Kidney glomerular epithelial cell (primary cell): ENCODE measurements at regions not wholly inside any gene's neighbourhood (a gene's known extent, or its start where the extent isn't known, plus 50 kb on each side); places are given as distances from the start of the nearest gene placed in this dataset.
"Not testable (repeated sequence)": the region's sequence is repeated elsewhere in the genome, so short reads cannot be mapped to it uniquely, and the experiment has no call there.

Experiments used
- DNase-seq: peaks from one replicate; lab custom pipeline; 2025; lab: John Stamatoyannopoulos, UW

DNA sequence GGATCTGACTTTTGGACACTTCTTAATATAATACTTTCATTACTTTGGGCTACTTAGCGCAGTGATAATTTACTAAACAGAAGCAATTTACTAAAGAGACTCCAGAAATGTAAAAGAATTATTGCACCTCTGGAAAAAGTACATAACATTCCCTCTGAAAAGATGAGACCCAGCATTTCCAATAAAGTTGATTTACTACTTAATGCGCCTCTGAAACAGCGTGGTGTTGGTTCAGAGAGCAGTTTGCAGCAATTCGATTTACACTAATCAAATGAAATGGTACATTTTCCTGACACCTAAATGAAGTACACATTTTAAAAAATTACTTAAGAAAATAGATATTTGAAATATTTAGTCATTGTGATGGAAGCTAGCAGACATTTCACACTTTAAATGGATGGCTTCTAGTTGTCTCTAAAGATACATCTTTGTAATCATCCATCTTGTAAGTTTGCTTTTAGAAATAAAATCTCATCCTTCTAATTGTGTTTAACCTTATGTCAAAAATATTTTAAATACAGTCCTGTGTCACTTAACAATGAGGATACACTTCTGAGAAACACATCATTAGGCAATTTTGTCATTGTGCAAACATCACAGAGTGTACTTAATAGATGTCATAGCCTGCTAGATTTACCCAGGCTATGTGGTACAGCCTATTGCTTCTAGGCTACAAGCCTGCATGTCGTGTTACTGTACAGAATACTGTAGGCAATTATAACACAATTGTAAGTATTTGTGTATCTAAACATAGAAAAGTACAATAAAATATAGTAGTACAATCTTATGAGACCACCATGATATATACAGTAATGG lies 284.6 kb upstream of the UBE2E3 start:
- DNase-seq: no peak

- no peak for DNase-seq
Observed at GRCh38 chr2:180694445-180695421, 285.7 kb upstream of the UBE2E3 start.

- DNase-seq: no peak
Observed at GRCh38 chr2:180692322-180692721, 288.1 kb upstream of the UBE2E3 start.

- DNase-seq: not testable (repeated sequence)
Observed at GRCh38 chr2:180691855-180692223, 288.6 kb upstream of the UBE2E3 start.

DNA sequence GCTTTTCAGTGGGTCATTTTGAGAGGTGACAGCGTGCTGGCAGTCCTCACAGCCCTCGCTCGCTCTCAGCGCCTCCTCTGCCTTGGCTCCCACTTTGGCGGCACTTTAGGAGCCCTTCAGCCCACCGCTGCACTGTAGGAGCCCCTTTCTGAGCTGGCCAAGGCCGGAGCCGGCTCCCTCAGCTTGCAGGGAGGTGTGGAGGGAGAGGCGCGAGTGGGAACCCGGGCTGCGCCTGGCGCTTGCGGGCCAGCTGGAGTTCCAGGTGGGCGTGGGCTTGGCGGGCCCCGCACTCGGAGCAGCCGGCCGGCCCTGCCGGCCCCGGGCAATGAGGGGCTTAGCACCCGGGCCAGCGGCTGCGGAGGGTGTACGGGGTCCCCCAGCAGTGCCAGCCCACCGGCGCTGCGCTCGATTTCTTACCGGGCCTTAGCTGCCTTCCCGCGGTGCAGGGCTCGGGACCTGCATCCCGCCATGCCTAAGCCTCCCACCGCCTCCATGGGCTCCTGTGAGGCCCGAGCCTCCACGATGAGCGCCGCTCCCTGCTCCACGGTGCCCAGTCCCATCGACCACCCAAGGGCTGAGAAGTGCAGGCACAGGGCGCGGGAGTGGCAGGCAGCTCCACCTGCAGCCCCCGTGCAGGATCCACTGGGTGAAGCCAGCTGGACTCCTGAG lies 289.1 kb upstream of the UBE2E3 start:
- not testable (repeated sequence) for DNase-seq

GRCh38 chr2:180690611-180691010 lies 289.8 kb upstream of the UBE2E3 start:
- no peak for DNase-seq

GRCh38 chr2:180682871-180683270 lies 297.5 kb upstream of the UBE2E3 start:
- DNase-seq: no peak

GRCh38 chr2:180679693-180680092 lies 300.7 kb upstream of the UBE2E3 start:
- no peak for DNase-seq

DNA sequence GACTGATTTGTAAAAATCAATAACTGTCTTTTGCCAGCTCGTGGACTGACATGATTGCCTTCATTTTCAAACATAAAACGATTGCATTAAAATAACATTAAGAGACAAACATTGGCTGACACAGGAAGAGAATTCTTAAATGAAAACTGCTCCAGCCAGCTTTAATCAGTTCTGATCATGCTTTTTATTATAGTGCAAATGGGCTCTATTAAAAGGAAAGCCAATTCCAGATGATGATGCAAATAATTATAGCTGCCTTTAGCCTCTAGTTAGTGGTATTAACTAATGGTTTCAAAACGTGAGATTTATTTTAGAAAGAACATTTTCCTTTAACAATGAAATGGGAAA lies 301.8 kb upstream of the UBE2E3 start:
- DNase-seq: no peak

DNA sequence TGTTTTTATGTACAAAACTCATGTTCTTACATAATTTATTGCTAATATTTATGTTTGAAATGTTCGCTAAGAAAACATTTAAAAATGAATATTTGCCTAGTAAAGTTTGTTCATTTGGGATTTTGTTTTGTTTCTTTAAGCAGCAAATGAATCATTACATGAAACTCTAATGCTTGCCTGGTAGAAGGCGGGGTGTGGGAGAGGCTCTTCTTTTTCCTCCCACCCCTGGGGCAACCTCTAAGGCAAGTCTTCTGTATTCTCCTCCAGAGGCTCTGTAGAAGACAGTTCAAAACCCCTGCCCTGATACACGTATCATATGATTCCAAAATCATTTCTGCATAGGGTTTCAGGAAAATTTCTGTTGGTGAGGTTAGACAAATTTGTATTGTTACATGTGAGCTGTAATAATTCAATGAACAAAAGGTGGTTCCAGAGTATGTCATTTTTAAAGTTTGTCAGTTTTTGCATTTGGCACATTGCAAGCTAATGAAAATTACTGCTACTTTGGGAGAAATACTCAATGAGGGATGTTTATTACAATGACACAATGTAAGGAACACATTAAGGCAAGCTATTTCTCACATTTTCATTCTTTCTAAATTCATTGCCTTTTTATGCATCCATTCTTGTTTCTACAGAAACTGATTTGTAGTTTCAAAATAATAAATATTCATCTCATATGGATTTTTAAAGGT lies 302.3 kb upstream of the UBE2E3 start:
- no peak for DNase-seq

DNA sequence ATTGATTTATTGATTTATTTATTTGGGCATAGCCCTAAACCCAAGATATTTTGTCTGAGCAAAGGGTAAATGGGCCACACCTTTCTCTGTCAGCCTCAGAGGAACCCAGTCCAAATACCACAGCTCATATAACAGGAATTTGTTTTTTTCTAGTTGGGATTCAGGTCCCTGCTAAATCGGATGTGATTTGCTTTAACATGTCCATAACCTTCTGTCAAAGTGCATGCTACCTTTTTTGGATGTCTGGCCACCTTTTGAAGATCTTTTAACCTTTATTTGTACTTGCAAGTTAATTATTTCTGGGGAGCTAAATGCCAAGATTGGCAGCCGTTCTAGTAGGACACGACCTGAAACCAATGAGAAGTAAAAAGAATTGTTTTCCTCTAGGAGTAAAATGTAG lies 303.2 kb upstream of the UBE2E3 start:
- DNase-seq: no peak

GRCh38 chr2:180676520-180677025 lies 303.8 kb upstream of the UBE2E3 start:
- no peak for DNase-seq

DNA sequence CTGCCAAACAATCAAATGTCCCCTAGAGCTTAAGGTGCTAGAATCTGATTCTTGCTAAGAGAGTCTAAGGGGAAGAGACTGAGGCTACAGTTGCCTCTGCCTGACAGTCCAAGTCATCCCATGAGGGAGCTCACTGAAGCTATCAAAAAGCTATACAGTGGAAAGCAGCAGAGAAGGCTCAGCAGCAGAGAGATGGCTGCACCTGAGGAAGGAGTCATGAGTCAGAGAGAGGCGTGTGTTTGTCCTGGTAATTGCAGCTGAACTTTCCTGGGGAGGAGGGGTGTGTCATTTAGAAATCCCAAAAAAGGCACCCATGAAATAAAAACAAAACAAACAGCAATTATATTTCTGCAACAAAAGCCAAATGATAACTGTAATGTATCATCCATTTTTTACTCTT lies 305.2 kb upstream of the UBE2E3 start:
- no peak for DNase-seq

GRCh38 chr2:180672377-180672776 lies 308.0 kb upstream of the UBE2E3 start:
- no peak for DNase-seq

- no peak for DNase-seq
Observed at GRCh38 chr2:180670302-180671003, 310.0 kb upstream of the UBE2E3 start.

GRCh38 chr2:180669016-180669415 lies 311.4 kb upstream of the UBE2E3 start:
- DNase-seq: no peak

- no peak for DNase-seq
Observed at GRCh38 chr2:180664507-180664906, 315.9 kb upstream of the UBE2E3 start.

GRCh38 chr2:180662941-180663471 lies 317.4 kb upstream of the UBE2E3 start:
- no peak for DNase-seq

DNA sequence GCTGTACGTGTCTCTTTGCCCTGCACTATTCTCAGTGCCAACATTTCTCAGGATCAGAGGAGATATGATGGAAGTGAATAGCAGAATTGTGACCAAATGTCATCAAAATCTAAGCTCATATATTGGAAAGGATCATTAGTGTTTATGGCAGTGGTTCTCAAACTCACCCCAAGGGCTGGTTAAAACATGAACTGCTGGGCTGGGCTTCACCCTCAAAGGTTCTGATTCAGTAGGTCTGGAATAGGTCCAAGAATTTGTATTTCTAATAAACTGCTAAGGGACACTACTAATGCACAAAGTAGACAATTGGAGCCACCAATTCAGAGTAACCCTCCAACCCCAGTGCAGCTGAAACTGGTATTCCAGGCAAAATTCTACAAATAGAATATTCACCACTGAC lies 317.9 kb upstream of the UBE2E3 start:
- no peak for DNase-seq

DNA sequence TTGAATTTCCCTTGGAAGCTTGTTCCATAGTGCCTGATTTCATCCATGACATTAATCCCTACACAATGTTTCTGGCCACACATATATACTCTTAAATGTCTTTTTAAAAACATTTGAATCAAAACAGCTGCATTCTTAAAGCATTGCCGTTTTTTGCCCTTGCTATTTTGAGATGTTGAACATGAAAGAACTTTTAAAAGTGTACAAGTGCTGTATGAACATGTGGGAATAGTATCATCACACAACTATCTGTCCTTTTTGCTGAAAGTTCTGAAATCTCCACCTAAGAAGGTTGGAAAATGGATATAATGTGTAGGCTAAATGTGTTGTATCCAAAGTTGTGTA lies 318.7 kb upstream of the UBE2E3 start:
- no peak for DNase-seq
